ENCODE measurements at regions not wholly inside any gene's neighbourhood (a gene's known extent, or its start where the extent isn't known, plus 50 kb on each side); places are given as distances from the start of the nearest gene placed in this dataset.

DNA sequence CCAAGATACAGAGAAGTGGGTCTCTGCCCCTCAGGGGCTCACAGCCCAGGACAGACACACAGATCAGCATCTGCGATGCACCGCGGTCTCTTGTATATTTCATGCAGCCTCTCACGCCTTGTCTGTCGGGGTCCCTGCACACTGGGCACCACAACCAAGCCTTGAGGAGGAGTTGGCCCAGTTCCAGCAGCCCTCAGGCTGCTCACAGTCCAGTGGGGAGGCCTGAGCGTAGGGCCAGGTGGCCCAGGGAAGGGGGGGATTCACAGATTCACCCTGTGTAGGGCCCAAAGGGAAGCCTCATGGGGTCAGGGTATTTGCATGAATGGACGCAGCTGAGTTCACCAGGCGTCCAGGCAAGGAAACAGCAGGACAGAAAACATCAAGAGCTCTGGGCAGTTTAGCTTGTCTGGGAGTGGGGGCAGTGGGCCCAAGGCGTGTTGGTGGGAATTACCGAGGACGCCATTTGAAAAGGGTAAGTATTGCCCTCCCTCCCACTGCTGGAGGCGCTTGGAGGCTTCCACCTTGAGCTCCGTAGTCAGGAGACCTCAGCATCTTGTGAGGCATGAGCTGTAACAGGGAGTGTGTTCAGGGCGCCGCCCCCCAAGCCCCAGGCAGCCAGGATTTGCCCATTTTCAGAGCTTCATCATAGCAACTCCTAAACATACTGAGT, 129.1 kb upstream of the CHST15 start:
- POLR2A ChIA-PET, result no interaction called here
- no peak for DNase-seq (ENCODE audit: low read depth, low spot score)
- TF ChIP-seq, protein P1, sequence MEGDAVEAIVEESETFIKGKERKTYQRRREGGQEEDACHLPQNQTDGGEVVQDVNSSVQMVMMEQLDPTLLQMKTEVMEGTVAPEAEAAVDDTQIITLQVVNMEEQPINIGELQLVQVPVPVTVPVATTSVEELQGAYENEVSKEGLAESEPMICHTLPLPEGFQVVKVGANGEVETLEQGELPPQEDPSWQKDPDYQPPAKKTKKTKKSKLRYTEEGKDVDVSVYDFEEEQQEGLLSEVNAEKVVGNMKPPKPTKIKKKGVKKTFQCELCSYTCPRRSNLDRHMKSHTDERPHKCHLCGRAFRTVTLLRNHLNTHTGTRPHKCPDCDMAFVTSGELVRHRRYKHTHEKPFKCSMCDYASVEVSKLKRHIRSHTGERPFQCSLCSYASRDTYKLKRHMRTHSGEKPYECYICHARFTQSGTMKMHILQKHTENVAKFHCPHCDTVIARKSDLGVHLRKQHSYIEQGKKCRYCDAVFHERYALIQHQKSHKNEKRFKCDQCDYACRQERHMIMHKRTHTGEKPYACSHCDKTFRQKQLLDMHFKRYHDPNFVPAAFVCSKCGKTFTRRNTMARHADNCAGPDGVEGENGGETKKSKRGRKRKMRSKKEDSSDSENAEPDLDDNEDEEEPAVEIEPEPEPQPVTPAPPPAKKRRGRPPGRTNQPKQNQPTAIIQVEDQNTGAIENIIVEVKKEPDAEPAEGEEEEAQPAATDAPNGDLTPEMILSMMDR (IDR thresholded peaks at IDR 0.05; ENCODE audit: insufficient read depth, low read length, missing control alignments), result no peak
- CTCF ChIA-PET, result no interaction called here
- no peak overlapping the region for H3K4me3 ChIP-seq (ENCODE audit: low read depth, low read length)

DNA sequence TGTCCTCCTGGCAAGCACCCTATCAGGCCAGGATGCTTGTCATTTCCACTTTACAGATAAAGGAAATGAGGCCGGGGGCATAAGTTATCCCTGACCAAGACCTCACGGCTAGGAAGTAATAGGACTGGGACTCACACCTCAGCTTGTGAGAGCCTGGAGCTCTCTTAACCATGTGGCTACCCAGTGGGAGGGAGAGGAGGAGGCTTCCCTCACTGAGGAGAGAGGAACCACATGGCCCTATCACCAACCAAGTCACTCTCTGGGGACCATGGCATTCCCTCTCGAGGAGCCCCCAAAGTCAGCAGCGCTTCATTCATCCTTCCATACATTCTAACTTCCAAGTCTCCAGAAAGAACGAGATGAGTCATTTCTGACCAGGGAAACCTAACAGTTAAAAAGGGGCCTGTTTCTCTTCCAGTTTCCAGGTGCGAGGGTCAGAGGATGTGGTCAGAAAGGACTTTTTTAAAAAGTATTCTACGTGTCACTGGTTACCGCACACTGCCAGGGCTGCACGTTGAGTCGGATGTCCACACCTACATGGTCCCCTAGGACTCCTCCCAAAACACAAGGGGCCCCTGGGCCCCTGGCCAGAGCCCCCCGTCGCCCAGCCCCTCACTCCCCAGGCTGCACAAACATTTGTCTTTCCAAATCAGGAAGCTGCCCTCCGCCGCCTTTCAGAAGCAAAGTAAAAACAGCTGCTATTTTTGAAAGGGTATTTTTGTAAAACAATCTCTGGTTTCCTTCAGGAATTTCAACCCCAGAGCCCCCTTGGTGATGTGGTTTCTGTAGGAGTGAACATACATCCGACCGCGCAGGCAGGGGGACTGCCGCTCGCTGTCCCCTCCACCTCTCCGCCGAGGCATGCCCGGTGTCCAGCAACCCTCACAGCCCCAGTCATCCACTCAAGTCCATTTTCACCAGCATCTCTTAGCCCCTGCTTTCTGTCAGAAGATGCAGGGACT, 128.2 kb upstream of the CHST15 start:
- POLR2A ChIA-PET, result no interaction called here
- CTCF ChIA-PET, result no interaction called here
- no peak overlapping the region for H3K4me3 ChIP-seq (ENCODE audit: low read depth, low read length)
- DNase-seq (ENCODE audit: low read depth, low spot score), result no peak
- TF ChIP-seq, protein P1 (IDR thresholded peaks at IDR 0.05; ENCODE audit: insufficient read depth, low read length, missing control alignments), result no peak

DNA sequence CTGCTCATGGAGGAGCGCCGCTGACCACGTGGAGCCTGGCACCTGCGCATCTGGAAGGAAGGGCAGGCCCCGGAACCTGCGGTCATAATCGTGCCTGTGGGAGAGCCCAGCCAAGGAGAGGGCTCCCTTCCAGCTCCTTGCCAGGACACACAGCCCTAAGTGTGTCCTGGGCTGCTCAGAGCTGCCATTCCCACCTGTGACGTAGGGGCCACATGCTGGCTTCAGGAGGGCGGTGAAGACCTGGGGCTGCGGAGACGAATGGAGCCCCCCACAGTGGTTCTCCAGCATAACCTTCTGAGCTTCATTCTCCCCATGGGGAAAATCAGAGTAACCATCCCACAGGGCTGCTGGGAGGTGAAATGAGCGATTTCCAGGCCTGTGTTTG, 127.6 kb upstream of the CHST15 start:
- no peak overlapping the region for H3K4me3 ChIP-seq (ENCODE audit: low read depth, low read length)
- no peak for DNase-seq (ENCODE audit: low read depth, low spot score)
- TF ChIP-seq, protein P1 (IDR thresholded peaks at IDR 0.05; ENCODE audit: insufficient read depth, low read length, missing control alignments), result no peak
- CTCF ChIA-PET, result no interaction called here
- POLR2A ChIA-PET, result no interaction called here

DNA sequence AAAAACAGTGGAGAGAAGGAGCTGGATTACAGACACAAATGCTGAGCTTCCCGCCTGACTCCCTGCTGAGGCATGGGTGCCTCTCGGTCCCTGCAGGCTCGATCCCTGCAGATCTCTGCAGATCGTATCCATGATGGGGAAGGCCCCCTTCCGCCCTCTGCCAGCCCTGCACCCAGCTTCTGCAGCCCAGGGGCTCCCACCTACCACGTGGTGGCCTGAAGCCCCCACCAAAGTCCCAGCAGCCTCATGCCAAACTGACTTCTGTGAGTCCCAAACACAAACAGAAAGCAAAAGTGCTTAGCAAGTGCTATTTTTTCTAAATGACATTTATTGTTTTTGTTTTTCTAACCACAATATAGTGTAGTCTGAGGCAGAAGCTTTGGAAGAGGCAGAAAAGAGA, 127.1 kb upstream of the CHST15 start:
- CTCF ChIA-PET, result interaction anchor here (0.6 kb wide), 1 partner anchor 527 kb away, joined by 3 read pairs; no protein-coding TSS in a partner anchor
- H3K4me3 ChIP-seq (ENCODE audit: low read depth, low read length), result no peak overlapping the region
- TF ChIP-seq, protein P1 (IDR thresholded peaks at IDR 0.05; ENCODE audit: insufficient read depth, low read length, missing control alignments), result no peak
- no peak for DNase-seq (ENCODE audit: low read depth, low spot score)
- POLR2A ChIA-PET, result no interaction called here

DNA sequence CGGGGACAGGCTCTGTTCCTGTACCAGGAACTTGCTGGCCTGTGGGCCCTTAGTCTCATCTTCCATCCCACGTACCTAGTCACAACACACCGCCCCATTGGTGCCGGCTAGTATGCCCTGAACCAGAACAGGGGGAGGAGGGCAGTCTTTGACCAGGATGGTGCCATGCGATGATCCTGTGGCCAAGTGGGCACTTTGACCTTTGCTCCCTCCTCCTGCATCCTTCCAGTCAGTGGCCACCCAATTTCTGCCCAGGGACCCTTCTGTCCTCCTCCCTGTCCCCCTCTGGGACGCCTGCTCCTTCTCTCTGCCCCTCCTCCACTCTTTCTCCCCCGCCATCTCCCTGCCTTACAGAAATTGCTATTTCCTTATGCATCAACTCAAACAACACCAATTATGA, 126.3 kb upstream of the CHST15 start:
- TF ChIP-seq, protein P1 (IDR thresholded peaks at IDR 0.05; ENCODE audit: insufficient read depth, low read length, missing control alignments), result no peak
- no peak for DNase-seq (ENCODE audit: low read depth, low spot score)
- H3K4me3 ChIP-seq (ENCODE audit: low read depth, low read length), result no peak overlapping the region
- ChIA-PET POLR2A (no interaction called here), CTCF (no interaction called here)

DNA sequence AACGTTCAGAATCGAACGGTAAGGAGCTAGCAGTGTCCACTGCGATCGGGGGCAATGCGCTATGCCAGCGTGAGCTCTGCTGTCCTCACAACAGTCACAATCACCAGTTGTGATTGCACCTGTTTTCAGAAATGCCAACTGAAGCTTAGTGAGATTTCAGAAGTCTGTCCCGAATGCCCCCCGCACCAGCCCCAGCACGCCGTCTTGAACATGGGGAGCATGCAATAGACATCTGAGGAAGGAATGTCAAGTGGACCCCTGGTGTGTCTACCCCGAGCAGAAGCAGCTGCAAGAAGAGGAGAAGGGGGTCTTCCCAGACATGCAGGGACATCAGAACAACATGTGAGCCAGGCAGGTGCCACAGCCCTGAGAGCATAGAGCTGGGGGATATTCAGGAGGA, 125.7 kb upstream of the CHST15 start:
- DNase-seq (ENCODE audit: low read depth, low spot score), result no peak
- TF ChIP-seq, protein P1 (IDR thresholded peaks at IDR 0.05; ENCODE audit: insufficient read depth, low read length, missing control alignments), result no peak
- H3K4me3 ChIP-seq (ENCODE audit: low read depth, low read length), result no peak overlapping the region
- CTCF ChIA-PET, result no interaction called here
- POLR2A ChIA-PET, result no interaction called here

All from AG04449 (cell line).